GM12892 (cell line): ENCODE measurements at regions not wholly inside any gene's neighbourhood (a gene's known extent, or its start where the extent isn't known, plus 50 kb on each side); places are given as distances from the start of the nearest gene placed in this dataset.

Experiments
- POLR2A ChIP-seq: IDR thresholded peaks from 2 replicates; pipeline ENCODE4 v1.6.1; 2011; ENCODE audit warnings: low read depth, low read length, control low read depth
- POLR2AphosphoS5 ChIP-seq: IDR thresholded peaks from 2 replicates; pipeline ENCODE4 v1.6.1; 2011; ENCODE audit warnings: low read depth, low read length, control low read depth

DNA sequence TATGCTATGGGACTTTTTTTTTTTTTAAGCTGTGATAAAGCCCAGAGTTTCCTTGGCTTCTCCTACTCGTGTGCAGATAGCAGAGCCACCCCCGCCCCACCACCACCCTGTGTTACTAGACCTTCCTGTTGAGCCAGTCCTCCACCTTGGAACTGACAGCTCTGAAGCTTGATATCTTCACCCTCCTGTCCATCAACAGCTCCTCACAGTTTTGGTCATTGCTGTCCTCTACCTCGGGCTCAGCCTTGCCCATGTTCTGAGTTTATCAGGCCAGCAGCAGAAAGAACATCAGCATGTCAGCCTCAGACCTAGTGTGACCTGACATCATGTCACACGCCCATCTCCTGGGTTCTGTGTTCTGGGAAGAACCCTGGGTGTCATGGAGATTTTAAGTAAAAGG is 167.1 kb upstream of the RAI14 start:
- TF ChIP-seq POLR2A (no peak), POLR2AphosphoS5 (no peak)
